ENCODE measurements at regions not wholly inside any gene's neighbourhood (a gene's known extent, or its start where the extent isn't known, plus 50 kb on each side); places are given as distances from the start of the nearest gene placed in this dataset.

DNA sequence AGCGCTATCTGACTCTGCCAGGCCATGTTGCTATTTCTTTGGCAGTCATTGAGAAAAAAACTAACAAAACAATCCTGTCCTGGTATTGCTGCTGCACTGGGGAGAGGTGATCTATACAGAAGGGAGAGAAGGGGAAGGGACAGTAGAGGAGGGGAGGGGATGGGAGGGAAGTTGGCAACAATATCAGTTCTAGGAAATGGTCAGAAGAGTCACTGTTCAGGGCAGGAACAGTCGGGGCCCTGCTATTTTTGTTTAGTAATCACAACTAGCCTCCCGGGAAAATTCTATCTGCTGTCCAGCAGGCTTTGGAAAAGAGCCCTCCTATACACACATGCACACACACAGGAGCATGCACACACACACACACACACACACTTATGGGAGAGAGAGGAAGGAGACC, 142.3 kb upstream of the CARMIL1 start:
- H3K4me1 Mint-ChIP-seq = peaks cover 40% of the 10 kb centered on the region
- H4K20me1 ChIP-seq (ENCODE audit: control insufficient read depth, insufficient read depth, low read length, poor library complexity, severe bottlenecking) = no peaks in the 10 kb centered on the region
- DNase-seq (peak; percentile 20), ATAC-seq (ENCODE audit: low read depth) (no peak)
- POLR2A ChIA-PET = no interaction called here
- H2AFZ ChIP-seq (ENCODE audit: insufficient read depth, low read depth, low read length, poor library complexity, severe bottlenecking) = peak overlapping the region; percentile 83
- intact Hi-C loops (cut with micrococcal nuclease) = no loop called here
- CTCF ChIA-PET = no interaction called here
- peak overlapping the region; percentile 90 for H3K4me3 Mint-ChIP-seq
- WGBS (ENCODE audit: insufficient coverage) = no CpG with 5 or more reads among the region's 3 CpGs
- no peak for TF ChIP-seq EZH2 (IDR thresholded peaks at IDR 0.05; ENCODE audit: borderline replicate concordance, insufficient read depth, low read depth, low read length, poor library complexity, severe bottlenecking)
- TF ChIP-seq, protein P1, sequence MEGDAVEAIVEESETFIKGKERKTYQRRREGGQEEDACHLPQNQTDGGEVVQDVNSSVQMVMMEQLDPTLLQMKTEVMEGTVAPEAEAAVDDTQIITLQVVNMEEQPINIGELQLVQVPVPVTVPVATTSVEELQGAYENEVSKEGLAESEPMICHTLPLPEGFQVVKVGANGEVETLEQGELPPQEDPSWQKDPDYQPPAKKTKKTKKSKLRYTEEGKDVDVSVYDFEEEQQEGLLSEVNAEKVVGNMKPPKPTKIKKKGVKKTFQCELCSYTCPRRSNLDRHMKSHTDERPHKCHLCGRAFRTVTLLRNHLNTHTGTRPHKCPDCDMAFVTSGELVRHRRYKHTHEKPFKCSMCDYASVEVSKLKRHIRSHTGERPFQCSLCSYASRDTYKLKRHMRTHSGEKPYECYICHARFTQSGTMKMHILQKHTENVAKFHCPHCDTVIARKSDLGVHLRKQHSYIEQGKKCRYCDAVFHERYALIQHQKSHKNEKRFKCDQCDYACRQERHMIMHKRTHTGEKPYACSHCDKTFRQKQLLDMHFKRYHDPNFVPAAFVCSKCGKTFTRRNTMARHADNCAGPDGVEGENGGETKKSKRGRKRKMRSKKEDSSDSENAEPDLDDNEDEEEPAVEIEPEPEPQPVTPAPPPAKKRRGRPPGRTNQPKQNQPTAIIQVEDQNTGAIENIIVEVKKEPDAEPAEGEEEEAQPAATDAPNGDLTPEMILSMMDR (IDR thresholded peaks at IDR 0.05) = no peak
- H3K4me1 ChIP-seq (ENCODE audit: control insufficient read depth in 2 of 2, insufficient read depth in 2 of 2, low read length in 2 of 2) = peaks cover 21 to 25% of the 10 kb centered on the region in 2 donors
- no peaks in the 10 kb centered on the region for H3K27me3 ChIP-seq (replicated peaks in 1 of 4; ENCODE audit: control extremely low read depth in 1 of 4, control insufficient read depth in 3 of 4, insufficient read depth in 4 of 4, low read length in 3 of 4)
- peak overlapping the region; percentile 93 for H3K27ac Mint-ChIP-seq
- H3K36me3 ChIP-seq (replicated peaks in 1 of 2; ENCODE audit: control extremely low read depth in 1 of 2, control insufficient read depth in 1 of 2, extremely low read depth in 1 of 2, insufficient read depth in 2 of 2, low read length in 1 of 2) = peaks cover 0 to 3% of the 10 kb centered on the region in 2 experiments
- peak overlapping the region; percentile 73 for H3K4me2 ChIP-seq (replicated peaks; ENCODE audit: low read depth, low read length, poor library complexity, severe bottlenecking)
- H3K4me3 ChIP-seq (ENCODE audit: control extremely low read depth in 1 of 5, extremely low read depth in 1 of 5, insufficient read depth in 1 of 5, low read depth in 2 of 5, low read length in 4 of 5) = peak overlapping the region in 4 of 5 experiments; percentile 45 to 95 (median 72)
- H3K9me3 ChIP-seq (ENCODE audit: control extremely low read depth in 1 of 3, control insufficient read depth in 2 of 3, insufficient read depth in 1 of 3, low read length in 2 of 3) = peaks cover 0 to 7% (median 5%) of the 10 kb centered on the region in 3 donors
- no peaks in the 10 kb centered on the region for H3K27me3 Mint-ChIP-seq
- peak overlapping the region; percentile 81 to 87 for H3K27ac ChIP-seq (ENCODE audit: low read length in 2 of 2)
- H3K9me3 Mint-ChIP-seq (ENCODE audit: insufficient read depth) = peaks cover 3% of the 10 kb centered on the region
- peak overlapping the region; percentile 82 for H3K9ac ChIP-seq (ENCODE audit: low read length)
- H3K79me2 ChIP-seq (ENCODE audit: control insufficient read depth, insufficient read depth, low read length) = peaks cover 43% of the 10 kb centered on the region

DNA sequence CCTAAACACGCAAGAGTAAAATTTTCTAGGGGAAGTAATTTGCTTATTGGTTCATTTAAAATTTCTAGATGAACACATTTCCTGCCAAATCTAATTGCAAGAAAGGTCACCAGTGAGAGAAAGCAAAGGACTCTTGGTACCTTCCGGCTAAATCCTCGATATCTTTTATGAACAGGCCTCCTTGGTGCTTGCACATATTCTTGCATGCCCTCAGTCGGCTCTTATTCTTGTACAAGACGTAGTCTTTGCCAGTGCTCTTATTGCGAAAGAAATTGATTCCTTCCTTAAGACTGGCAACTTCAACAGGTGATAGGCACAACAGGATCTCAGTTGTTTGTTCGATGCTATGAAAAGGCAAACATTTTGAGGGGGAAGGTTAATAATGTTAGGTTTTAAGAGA, 141.7 kb upstream of the CARMIL1 start:
- DNase-seq = peak; percentile 47
- peaks cover 42% of the 10 kb centered on the region for H3K79me2 ChIP-seq (ENCODE audit: control insufficient read depth, insufficient read depth, low read length)
- no peak for ATAC-seq (ENCODE audit: low read depth)
- peaks cover 21 to 25% of the 10 kb centered on the region in 2 donors for H3K4me1 ChIP-seq (ENCODE audit: control insufficient read depth in 2 of 2, insufficient read depth in 2 of 2, low read length in 2 of 2)
- H3K27me3 ChIP-seq (replicated peaks in 1 of 4; ENCODE audit: control extremely low read depth in 1 of 4, control insufficient read depth in 3 of 4, insufficient read depth in 4 of 4, low read length in 3 of 4) = no peaks in the 10 kb centered on the region
- peaks cover 0 to 1% of the 10 kb centered on the region in 2 experiments for H3K36me3 ChIP-seq (replicated peaks in 1 of 2; ENCODE audit: control extremely low read depth in 1 of 2, control insufficient read depth in 1 of 2, extremely low read depth in 1 of 2, insufficient read depth in 2 of 2, low read length in 1 of 2)
- POLR2A ChIA-PET = no interaction called here
- peak overlapping the region; percentile 81 to 87 for H3K27ac ChIP-seq (ENCODE audit: low read length in 2 of 2)
- peak overlapping the region; percentile 73 for H3K4me2 ChIP-seq (replicated peaks; ENCODE audit: low read depth, low read length, poor library complexity, severe bottlenecking)
- no peaks in the 10 kb centered on the region for H4K20me1 ChIP-seq (ENCODE audit: control insufficient read depth, insufficient read depth, low read length, poor library complexity, severe bottlenecking)
- Mint-ChIP-seq H3K9me3 (ENCODE audit: insufficient read depth) (peaks cover 3% of the 10 kb centered on the region), H3K27ac (peak overlapping the region; percentile 93), H3K4me3 (peak overlapping the region; percentile 90), H3K4me1 (peaks cover 40% of the 10 kb centered on the region), H3K27me3 (no peaks in the 10 kb centered on the region)
- H3K9ac ChIP-seq (ENCODE audit: low read length) = peak overlapping the region; percentile 82
- CTCF ChIA-PET = interaction anchor here (0.9 to 1.5 kb wide), 4 partner anchors 11 to 131 kb away, joined by 3 to 5 read pairs (median 3); no protein-coding TSS in a partner anchor
- intact Hi-C loops (cut with micrococcal nuclease) = no loop called here
- peak overlapping the region; percentile 45 to 95 (median 72) for H3K4me3 ChIP-seq (ENCODE audit: control extremely low read depth in 1 of 5, extremely low read depth in 1 of 5, insufficient read depth in 1 of 5, low read depth in 2 of 5, low read length in 4 of 5)
- H2AFZ ChIP-seq (ENCODE audit: insufficient read depth, low read depth, low read length, poor library complexity, severe bottlenecking) = peak overlapping the region; percentile 83
- 0% methylated on average over 5 of the region's 7 CpGs for WGBS (ENCODE audit: insufficient coverage)
- peaks cover 0 to 7% (median 4%) of the 10 kb centered on the region in 3 donors for H3K9me3 ChIP-seq (ENCODE audit: control extremely low read depth in 1 of 3, control insufficient read depth in 2 of 3, insufficient read depth in 1 of 3, low read length in 2 of 3)
- TF ChIP-seq, protein P1 (IDR thresholded peaks at IDR 0.05) = no peak
- TF ChIP-seq EZH2 (IDR thresholded peaks at IDR 0.05; ENCODE audit: borderline replicate concordance, insufficient read depth, low read depth, low read length, poor library complexity, severe bottlenecking) = no peak
